ENCODE measurements at regions not wholly inside any gene's neighbourhood (a gene's known extent, or its start where the extent isn't known, plus 50 kb on each side); places are given as distances from the start of the nearest gene placed in this dataset.

DNA sequence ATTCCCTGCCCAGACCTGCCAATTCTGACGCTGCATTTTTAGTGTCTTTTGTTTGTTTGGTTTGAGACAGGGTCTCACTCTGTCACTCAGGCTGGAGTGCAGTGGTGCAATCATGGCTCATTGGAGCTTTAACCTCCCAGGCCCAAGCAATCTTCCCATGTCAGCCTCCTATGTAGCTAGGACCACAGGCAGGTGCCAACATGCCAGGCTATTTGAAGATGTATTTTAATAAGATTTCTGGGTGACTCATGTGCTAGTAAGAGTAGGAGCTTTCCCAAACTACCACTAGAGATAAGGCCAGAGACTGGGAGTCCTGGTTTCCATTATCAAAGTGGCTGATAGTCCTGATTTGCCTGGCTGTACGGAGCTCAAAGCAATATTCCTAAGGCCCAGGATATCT, 693.3 kb downstream of the MED13L start:
- ATAC-seq (no peak), DNase-seq (no peak)
- Histone ChIP-seq H3K4me3 (no peak overlapping the region), H3K4me1 (no peaks in the 10 kb centered on the region), H3K36me3 (no peaks in the 10 kb centered on the region), H3K27me3 (no peaks in the 10 kb centered on the region), H3K27ac (no peak overlapping the region), H3K9me3 (no peaks in the 10 kb centered on the region)
- intact Hi-C loops (cut with DNase I): no loop called here
- TF ChIP-seq, protein P1, sequence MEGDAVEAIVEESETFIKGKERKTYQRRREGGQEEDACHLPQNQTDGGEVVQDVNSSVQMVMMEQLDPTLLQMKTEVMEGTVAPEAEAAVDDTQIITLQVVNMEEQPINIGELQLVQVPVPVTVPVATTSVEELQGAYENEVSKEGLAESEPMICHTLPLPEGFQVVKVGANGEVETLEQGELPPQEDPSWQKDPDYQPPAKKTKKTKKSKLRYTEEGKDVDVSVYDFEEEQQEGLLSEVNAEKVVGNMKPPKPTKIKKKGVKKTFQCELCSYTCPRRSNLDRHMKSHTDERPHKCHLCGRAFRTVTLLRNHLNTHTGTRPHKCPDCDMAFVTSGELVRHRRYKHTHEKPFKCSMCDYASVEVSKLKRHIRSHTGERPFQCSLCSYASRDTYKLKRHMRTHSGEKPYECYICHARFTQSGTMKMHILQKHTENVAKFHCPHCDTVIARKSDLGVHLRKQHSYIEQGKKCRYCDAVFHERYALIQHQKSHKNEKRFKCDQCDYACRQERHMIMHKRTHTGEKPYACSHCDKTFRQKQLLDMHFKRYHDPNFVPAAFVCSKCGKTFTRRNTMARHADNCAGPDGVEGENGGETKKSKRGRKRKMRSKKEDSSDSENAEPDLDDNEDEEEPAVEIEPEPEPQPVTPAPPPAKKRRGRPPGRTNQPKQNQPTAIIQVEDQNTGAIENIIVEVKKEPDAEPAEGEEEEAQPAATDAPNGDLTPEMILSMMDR (IDR thresholded peaks at IDR 0.05): no peak

DNA sequence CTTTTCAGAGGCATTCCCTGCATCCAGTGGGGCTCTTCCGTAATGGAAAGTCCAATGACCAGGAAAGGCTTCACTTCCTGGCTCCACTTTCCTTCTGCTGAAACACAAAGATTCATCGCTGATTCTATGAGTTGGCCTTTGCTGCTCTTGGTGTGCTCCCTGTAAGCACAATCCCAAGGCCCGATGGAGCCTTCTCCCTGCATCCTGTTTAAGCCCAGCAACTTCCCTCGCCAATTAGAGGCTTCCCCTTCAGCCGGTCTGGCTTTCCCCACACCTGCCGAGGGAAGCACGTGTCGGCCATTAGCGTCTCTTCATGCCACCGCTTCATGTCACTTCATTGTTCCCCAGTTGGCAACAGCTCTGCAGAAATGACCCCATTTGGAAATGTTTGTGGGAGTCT, 693.9 kb downstream of the MED13L start:
- no peak for DNase-seq
- intact Hi-C loops (cut with DNase I): no loop called here
- TF ChIP-seq, protein P1 (IDR thresholded peaks at IDR 0.05): no peak
- ATAC-seq: no peak
- Histone ChIP-seq H3K27ac (no peak overlapping the region), H3K9me3 (no peaks in the 10 kb centered on the region), H3K27me3 (no peaks in the 10 kb centered on the region), H3K36me3 (no peaks in the 10 kb centered on the region), H3K4me1 (no peaks in the 10 kb centered on the region), H3K4me3 (no peak overlapping the region)

DNA sequence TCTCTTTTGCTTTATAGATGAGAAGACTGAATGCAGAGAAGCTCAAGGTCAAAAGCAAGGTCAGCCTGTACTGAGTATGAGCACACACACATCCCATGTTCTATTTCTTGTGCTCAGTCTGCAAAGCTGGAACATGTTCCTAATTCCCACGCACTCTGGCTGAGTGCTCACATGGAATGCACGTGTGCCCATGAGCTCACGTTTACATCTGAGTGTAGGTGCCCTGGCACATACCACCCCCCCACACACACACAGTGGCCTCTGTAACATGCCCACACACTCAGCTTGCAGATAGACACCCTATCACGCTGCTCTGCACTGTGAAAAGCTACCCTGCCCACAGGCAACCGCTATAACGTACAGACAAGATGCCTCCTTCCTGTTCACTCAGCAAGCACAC, 700.1 kb downstream of the MED13L start:
- intact Hi-C loops (cut with DNase I): no loop called here
- Histone ChIP-seq H3K9me3 (no peaks in the 10 kb centered on the region), H3K4me1 (no peaks in the 10 kb centered on the region), H3K27me3 (no peaks in the 10 kb centered on the region), H3K36me3 (no peaks in the 10 kb centered on the region), H3K27ac (no peak overlapping the region), H3K4me3 (no peak overlapping the region)
- ATAC-seq: peak; percentile 20
- TF ChIP-seq, protein P1 (IDR thresholded peaks at IDR 0.05): no peak
- DNase-seq: no peak

DNA sequence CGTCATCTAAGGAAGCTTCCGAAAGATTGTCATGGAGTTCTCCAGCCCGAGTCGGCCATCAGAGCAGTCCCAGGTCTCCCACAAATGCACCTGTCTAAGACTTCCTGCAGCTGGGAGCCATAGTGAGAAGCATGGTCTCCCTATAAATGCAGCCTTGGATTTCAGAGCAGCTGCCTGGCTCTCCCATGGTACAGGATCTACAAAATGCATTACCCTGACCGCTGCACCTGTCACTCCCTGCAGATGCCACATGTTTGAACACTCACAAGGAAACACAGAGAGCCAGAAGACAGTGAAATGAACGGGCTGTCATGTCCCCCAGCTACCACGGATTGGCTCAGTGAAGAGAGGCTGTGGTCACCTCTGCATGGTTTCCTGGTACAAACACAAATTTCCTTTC, 702.7 kb downstream of the MED13L start:
- Histone ChIP-seq H3K36me3 (no peaks in the 10 kb centered on the region), H3K4me3 (no peak overlapping the region), H3K9me3 (no peaks in the 10 kb centered on the region), H3K27me3 (no peaks in the 10 kb centered on the region), H3K27ac (no peak overlapping the region), H3K4me1 (no peaks in the 10 kb centered on the region)
- TF ChIP-seq, protein P1 (IDR thresholded peaks at IDR 0.05): no peak
- ATAC-seq (no peak), DNase-seq (no peak)
- intact Hi-C loops (cut with DNase I): no loop called here

DNA sequence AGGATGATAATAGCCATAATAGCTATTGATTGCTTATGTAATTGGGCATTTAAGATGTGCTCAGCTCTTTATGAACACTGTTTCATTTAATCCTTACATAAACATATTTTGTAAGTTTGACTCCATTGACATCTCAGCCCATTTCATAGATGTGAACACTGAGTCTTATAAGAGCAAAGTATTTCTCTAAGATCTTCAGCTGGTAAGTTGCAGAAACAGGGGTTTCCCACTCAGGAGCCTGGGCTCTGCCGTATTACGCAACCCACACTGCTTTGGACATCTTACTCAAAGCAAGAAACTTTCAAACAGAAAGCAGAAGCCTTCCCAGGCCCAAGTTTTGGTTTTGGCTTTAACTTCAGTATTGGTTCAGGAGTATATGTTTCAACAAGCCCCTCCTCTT, 705.1 kb downstream of the MED13L start:
- DNase-seq (no peak), ATAC-seq (no peak)
- no peaks in the 10 kb centered on the region for H3K4me1 ChIP-seq
- no peak overlapping the region for H3K4me3 ChIP-seq
- intact Hi-C loops (cut with DNase I): no loop called here
- H3K36me3 ChIP-seq: no peaks in the 10 kb centered on the region
- H3K27ac ChIP-seq: no peak overlapping the region
- TF ChIP-seq, protein P1 (IDR thresholded peaks at IDR 0.05): no peak
- H3K9me3 ChIP-seq: no peaks in the 10 kb centered on the region
- no peaks in the 10 kb centered on the region for H3K27me3 ChIP-seq

DNA sequence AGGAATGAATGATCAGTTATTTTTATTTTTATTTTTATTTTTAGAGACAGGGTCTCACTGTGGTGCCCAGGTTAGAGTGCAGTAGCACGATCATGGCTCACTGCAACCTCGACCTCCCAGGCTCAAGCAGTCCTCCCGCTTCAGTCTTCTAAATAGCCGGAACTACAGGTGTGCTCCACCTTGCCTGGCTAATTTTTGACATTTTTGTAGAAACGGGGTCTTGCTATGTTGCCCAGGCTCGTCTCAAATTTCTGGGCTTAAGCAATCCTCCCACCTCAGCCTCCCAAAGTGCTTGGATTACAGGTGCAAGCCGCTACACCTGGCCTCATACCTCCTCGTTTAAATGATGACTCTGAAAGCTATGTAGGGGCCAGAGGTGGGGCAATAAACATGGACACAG, 706.0 kb downstream of the MED13L start:
- Histone ChIP-seq H3K9me3 (no peaks in the 10 kb centered on the region), H3K4me3 (no peak overlapping the region), H3K27ac (no peak overlapping the region), H3K36me3 (no peaks in the 10 kb centered on the region), H3K4me1 (no peaks in the 10 kb centered on the region), H3K27me3 (no peaks in the 10 kb centered on the region)
- TF ChIP-seq, protein P1 (IDR thresholded peaks at IDR 0.05): no peak
- DNase-seq (no peak), ATAC-seq (no peak)
- intact Hi-C loops (cut with DNase I): no loop called here
